ENCODE measurements at regions not wholly inside any gene's neighbourhood (a gene's known extent, or its start where the extent isn't known, plus 50 kb on each side); places are given as distances from the start of the nearest gene placed in this dataset.
A peak's percentile ranks its signal among the peaks of the same experiment; 100 is the strongest.

DNA sequence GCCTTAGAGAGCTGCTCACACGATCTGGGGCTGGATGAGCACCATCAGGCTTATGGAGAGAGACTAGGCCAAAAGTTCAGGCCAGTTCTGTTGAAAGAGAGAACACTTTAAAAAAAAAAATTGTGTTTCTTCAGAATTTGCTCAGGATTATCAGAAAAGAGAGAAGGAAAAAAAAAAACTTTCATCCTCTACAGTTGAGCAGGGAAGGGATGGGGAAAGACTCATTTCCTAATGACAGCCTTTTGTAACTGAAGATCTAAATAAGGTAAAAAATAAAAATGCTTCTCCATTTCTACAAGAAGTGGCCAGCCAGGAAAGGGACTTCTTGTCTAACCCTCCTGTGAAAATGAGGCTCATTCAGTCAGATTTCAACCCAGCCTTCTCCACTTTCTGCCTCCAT lies 134.8 kb downstream of the LY86 start:
- Mint-ChIP-seq H3K4me1 (peaks cover 57% of the 10 kb centered on the region), H3K27ac (peak overlapping the region; percentile 93 to 99 (median 97)), H3K27me3 (ENCODE audit: low read depth) (peaks cover 20% of the 10 kb centered on the region), H3K9me3 (no peaks in the 10 kb centered on the region), H3K36me3 (ENCODE audit: low read depth) (no peaks in the 10 kb centered on the region), H3K4me3 (peak overlapping the region in 2 of 3 experiments; percentile 4 to 32)
- TF ChIP-seq, protein P1, sequence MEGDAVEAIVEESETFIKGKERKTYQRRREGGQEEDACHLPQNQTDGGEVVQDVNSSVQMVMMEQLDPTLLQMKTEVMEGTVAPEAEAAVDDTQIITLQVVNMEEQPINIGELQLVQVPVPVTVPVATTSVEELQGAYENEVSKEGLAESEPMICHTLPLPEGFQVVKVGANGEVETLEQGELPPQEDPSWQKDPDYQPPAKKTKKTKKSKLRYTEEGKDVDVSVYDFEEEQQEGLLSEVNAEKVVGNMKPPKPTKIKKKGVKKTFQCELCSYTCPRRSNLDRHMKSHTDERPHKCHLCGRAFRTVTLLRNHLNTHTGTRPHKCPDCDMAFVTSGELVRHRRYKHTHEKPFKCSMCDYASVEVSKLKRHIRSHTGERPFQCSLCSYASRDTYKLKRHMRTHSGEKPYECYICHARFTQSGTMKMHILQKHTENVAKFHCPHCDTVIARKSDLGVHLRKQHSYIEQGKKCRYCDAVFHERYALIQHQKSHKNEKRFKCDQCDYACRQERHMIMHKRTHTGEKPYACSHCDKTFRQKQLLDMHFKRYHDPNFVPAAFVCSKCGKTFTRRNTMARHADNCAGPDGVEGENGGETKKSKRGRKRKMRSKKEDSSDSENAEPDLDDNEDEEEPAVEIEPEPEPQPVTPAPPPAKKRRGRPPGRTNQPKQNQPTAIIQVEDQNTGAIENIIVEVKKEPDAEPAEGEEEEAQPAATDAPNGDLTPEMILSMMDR (IDR thresholded peaks at IDR 0.05; ENCODE audit: unreplicated experiment in 3 of 3) = no peak

GRCh38 chr6:6723921-6724538 lies 135.5 kb downstream of the LY86 start:
- TF ChIP-seq, protein P1 (IDR thresholded peaks at IDR 0.05; ENCODE audit: unreplicated experiment in 3 of 3) = no peak
- H3K4me3 Mint-ChIP-seq = peak overlapping the region; percentile 50 to 74 (median 65)
- no peaks in the 10 kb centered on the region for H3K36me3 Mint-ChIP-seq (ENCODE audit: low read depth)
- H3K9me3 Mint-ChIP-seq = no peaks in the 10 kb centered on the region
- peaks cover 57% of the 10 kb centered on the region for H3K4me1 Mint-ChIP-seq
- peaks cover 20% of the 10 kb centered on the region for H3K27me3 Mint-ChIP-seq (ENCODE audit: low read depth)
- peak overlapping the region; percentile 93 to 99 (median 97) for H3K27ac Mint-ChIP-seq

GRCh38 chr6:6724539-6725467 lies 136.3 kb downstream of the LY86 start:
- H3K27me3 Mint-ChIP-seq (ENCODE audit: low read depth) = peaks cover 25% of the 10 kb centered on the region

GRCh38 chr6:6725468-6726209 lies 137.1 kb downstream of the LY86 start:
- Mint-ChIP-seq H3K4me1 (peaks cover 60% of the 10 kb centered on the region), H3K36me3 (ENCODE audit: low read depth) (no peaks in the 10 kb centered on the region), H3K27me3 (ENCODE audit: low read depth) (peaks cover 25% of the 10 kb centered on the region), H3K27ac (peak overlapping the region; percentile 93 to 99 (median 97)), H3K4me3 (peak overlapping the region; percentile 40 to 75 (median 51)), H3K9me3 (no peaks in the 10 kb centered on the region)
- TF ChIP-seq, protein P1 (IDR thresholded peaks at IDR 0.05; ENCODE audit: unreplicated experiment in 3 of 3) = no peak

More at GRCh38 chr6:6724539-6725467, 136.3 kb downstream of the LY86 start:
- Mint-ChIP-seq H3K9me3 (no peaks in the 10 kb centered on the region), H3K36me3 (ENCODE audit: low read depth) (no peaks in the 10 kb centered on the region), H3K4me3 (peak overlapping the region; percentile 50 to 74 (median 65)), H3K27ac (peak overlapping the region; percentile 93 to 99 (median 97)), H3K4me1 (peaks cover 57% of the 10 kb centered on the region)
- TF ChIP-seq, protein P1 (IDR thresholded peaks at IDR 0.05; ENCODE audit: unreplicated experiment in 3 of 3) = peak; percentile 64 to 83 (median 75)

DNA sequence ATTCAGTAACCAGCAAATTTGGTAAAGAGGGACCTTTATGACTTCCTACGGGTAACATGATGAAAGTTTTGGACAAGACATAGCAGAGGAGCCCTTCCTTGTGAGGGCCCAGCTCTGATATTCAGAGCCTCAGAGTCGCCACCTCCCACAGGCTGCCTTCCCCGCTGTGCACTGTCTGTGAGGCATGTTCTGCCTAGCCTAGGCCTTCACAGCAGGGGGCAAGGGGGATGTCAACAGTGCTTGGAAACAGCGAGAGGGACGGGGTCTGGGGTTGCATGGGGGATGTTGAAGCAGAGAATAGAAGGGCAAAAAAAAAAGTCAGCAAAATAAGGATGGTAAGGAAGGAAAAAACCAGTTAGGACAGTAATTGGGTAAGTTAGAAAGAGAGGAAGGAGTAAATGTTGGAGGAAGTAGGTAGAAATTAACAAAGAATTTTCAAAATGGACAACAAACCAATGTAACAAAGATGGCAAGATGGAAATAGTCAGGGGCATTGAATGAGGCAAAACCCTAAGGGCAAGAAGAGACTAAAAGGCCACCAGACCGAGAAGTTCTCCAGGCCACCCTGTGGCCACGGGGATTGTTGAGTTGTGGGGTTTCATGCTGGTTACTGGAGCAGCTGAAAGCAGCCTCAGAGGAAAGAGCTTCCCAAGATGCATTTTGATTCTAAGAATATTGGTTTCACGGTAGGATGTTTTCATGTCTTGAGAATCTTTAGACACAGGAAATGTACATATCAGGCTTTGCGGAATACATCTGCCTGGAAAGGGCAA lies 139.8 kb downstream of the LY86 start:
- Mint-ChIP-seq H3K9me3 (no peaks in the 10 kb centered on the region), H3K4me1 (peaks cover 51% of the 10 kb centered on the region), H3K4me3 (no peak overlapping the region), H3K27me3 (ENCODE audit: low read depth) (peaks cover 22% of the 10 kb centered on the region), H3K27ac (peak overlapping the region in 1 of 3 experiments; percentile 36), H3K36me3 (ENCODE audit: low read depth) (no peaks in the 10 kb centered on the region)
- TF ChIP-seq, protein P1 (IDR thresholded peaks at IDR 0.05; ENCODE audit: unreplicated experiment in 3 of 3) = no peak
